Stimulated activated CD4-positive, alpha-beta T cell treated with anti-CD3 and anti-CD28 coated beads, Interleukin-2, amount 100 ng/mL, for 48 hours (primary cell): ENCODE measurements at regions not wholly inside any gene's neighbourhood (a gene's known extent, or its start where the extent isn't known, plus 50 kb on each side); places are given as distances from the start of the nearest gene placed in this dataset.
A peak's percentile ranks its signal among the peaks of the same experiment; 100 is the strongest.

Experiments used
- DNase-seq, 2 donors: peaks; one replicate each; pipeline ENCODE4 v3.0.0-alpha.2; 2020

- DNase-seq: no peak
These were observed 343.5 kb upstream of the RGS6 start for GRCh38 chr14:71588576-71589215.

- DNase-seq: no peak
These were observed 342.6 kb upstream of the RGS6 start for GRCh38 chr14:71589609-71590008.

GRCh38 chr14:71590131-71590530 is 342.1 kb upstream of the RGS6 start:
- no peak for DNase-seq

- DNase-seq: no peak
These were observed 341.0 kb upstream of the RGS6 start for GRCh38 chr14:71591231-71591630.

- peak in 1 of 2 donors; percentile 9 for DNase-seq
These were observed 340.3 kb upstream of the RGS6 start for GRCh38 chr14:71591929-71592328.

- DNase-seq: no peak
These were observed 339.9 kb upstream of the RGS6 start for GRCh38 chr14:71592361-71592760.

- no peak for DNase-seq
These were observed 338.3 kb upstream of the RGS6 start for GRCh38 chr14:71593966-71594365.

GRCh38 chr14:71594821-71595220 is 337.4 kb upstream of the RGS6 start:
- DNase-seq: no peak

GRCh38 chr14:71595441-71595840 is 336.8 kb upstream of the RGS6 start:
- no peak for DNase-seq

GRCh38 chr14:71597287-71597920 is 334.8 kb upstream of the RGS6 start:
- no peak for DNase-seq

GRCh38 chr14:71597955-71598660 is 334.1 kb upstream of the RGS6 start:
- no peak for DNase-seq

- DNase-seq: no peak
These were observed 331.9 kb upstream of the RGS6 start for GRCh38 chr14:71600309-71600708.

GRCh38 chr14:71602524-71602923 is 329.7 kb upstream of the RGS6 start:
- DNase-seq: no peak

GRCh38 chr14:71604231-71604630 is 328.0 kb upstream of the RGS6 start:
- DNase-seq: no peak

- no peak for DNase-seq
These were observed 326.2 kb upstream of the RGS6 start for GRCh38 chr14:71606064-71606463.

GRCh38 chr14:71606575-71606974 is 325.7 kb upstream of the RGS6 start:
- DNase-seq: no peak

GRCh38 chr14:71607056-71607455 is 325.2 kb upstream of the RGS6 start:
- no peak for DNase-seq

GRCh38 chr14:71610149-71610548 is 322.1 kb upstream of the RGS6 start:
- no peak for DNase-seq

- no peak for DNase-seq
These were observed 321.4 kb upstream of the RGS6 start for GRCh38 chr14:71610797-71611196.

GRCh38 chr14:71613168-71613567 is 319.1 kb upstream of the RGS6 start:
- no peak for DNase-seq

GRCh38 chr14:71616013-71616412 is 316.2 kb upstream of the RGS6 start:
- DNase-seq: no peak

- no peak for DNase-seq
These were observed 314.2 kb upstream of the RGS6 start for GRCh38 chr14:71618047-71618446.

- DNase-seq: no peak
These were observed 313.5 kb upstream of the RGS6 start for GRCh38 chr14:71618716-71619115.

- DNase-seq: no peak
These were observed 312.8 kb upstream of the RGS6 start for GRCh38 chr14:71619472-71619871.
